ENCODE measurements at regions not wholly inside any gene's neighbourhood (a gene's known extent, or its start where the extent isn't known, plus 50 kb on each side); places are given as distances from the start of the nearest gene placed in this dataset.

GRCh38 chr6:4399656-4400055, 264.3 kb upstream of the ECI2 start:
- no peak for DNase-seq (ENCODE audit: low read depth, low spot score)
- no peak overlapping the region for H3K4me3 ChIP-seq (ENCODE audit: low read depth, low read length)
- in situ Hi-C loops (cut with HindIII; ENCODE audit: low sequenced_read_pairs), result no loop called here
- no peak for TF ChIP-seq CTCF (IDR thresholded peaks at IDR 0.05; ENCODE audit: low read depth, low read length)

GRCh38 chr6:4398791-4399190, 263.4 kb upstream of the ECI2 start:
- no peak for TF ChIP-seq CTCF (IDR thresholded peaks at IDR 0.05; ENCODE audit: low read depth, low read length)
- no peak overlapping the region for H3K4me3 ChIP-seq (ENCODE audit: low read depth, low read length)
- in situ Hi-C loops (cut with HindIII; ENCODE audit: low sequenced_read_pairs), result no loop called here
- DNase-seq (ENCODE audit: low read depth, low spot score), result no peak

GRCh38 chr6:4397307-4397706, 261.9 kb upstream of the ECI2 start:
- in situ Hi-C loops (cut with HindIII; ENCODE audit: low sequenced_read_pairs), result no loop called here
- no peak for DNase-seq (ENCODE audit: low read depth, low spot score)
- TF ChIP-seq CTCF (IDR thresholded peaks at IDR 0.05; ENCODE audit: low read depth, low read length), result no peak
- no peak overlapping the region for H3K4me3 ChIP-seq (ENCODE audit: low read depth, low read length)

GRCh38 chr6:4396044-4396443, 260.7 kb upstream of the ECI2 start:
- in situ Hi-C loops (cut with HindIII; ENCODE audit: low sequenced_read_pairs), result no loop called here
- H3K4me3 ChIP-seq (ENCODE audit: low read depth, low read length), result no peak overlapping the region
- TF ChIP-seq CTCF (IDR thresholded peaks at IDR 0.05; ENCODE audit: low read depth, low read length), result no peak
- no peak for DNase-seq (ENCODE audit: low read depth, low spot score)

GRCh38 chr6:4395386-4395785, 260.0 kb upstream of the ECI2 start:
- TF ChIP-seq CTCF (IDR thresholded peaks at IDR 0.05; ENCODE audit: low read depth, low read length), result no peak
- H3K4me3 ChIP-seq (ENCODE audit: low read depth, low read length), result no peak overlapping the region
- in situ Hi-C loops (cut with HindIII; ENCODE audit: low sequenced_read_pairs), result no loop called here
- no peak for DNase-seq (ENCODE audit: low read depth, low spot score)

GRCh38 chr6:4394786-4395185, 259.4 kb upstream of the ECI2 start:
- H3K4me3 ChIP-seq (ENCODE audit: low read depth, low read length), result no peak overlapping the region
- TF ChIP-seq CTCF (IDR thresholded peaks at IDR 0.05; ENCODE audit: low read depth, low read length), result no peak
- no peak for DNase-seq (ENCODE audit: low read depth, low spot score)
- in situ Hi-C loops (cut with HindIII; ENCODE audit: low sequenced_read_pairs), result no loop called here

GRCh38 chr6:4388675-4389074, 253.3 kb upstream of the ECI2 start:
- DNase-seq (ENCODE audit: low read depth, low spot score), result no peak
- TF ChIP-seq CTCF (IDR thresholded peaks at IDR 0.05; ENCODE audit: low read depth, low read length), result no peak
- in situ Hi-C loops (cut with HindIII; ENCODE audit: low sequenced_read_pairs), result no loop called here
- no peak overlapping the region for H3K4me3 ChIP-seq (ENCODE audit: low read depth, low read length)
